NCI-H2107 treated with DMSO at 0.1 percent for 48 hours (cell line): ENCODE measurements at regions not wholly inside any gene's neighbourhood (a gene's known extent, or its start where the extent isn't known, plus 50 kb on each side); places are given as distances from the start of the nearest gene placed in this dataset.
"Not testable (repeated sequence)": the region's sequence is repeated elsewhere in the genome, so short reads cannot be mapped to it uniquely, and the experiment has no call there.

ENCODE experiments used
- DNase-seq: peaks from one replicate; lab custom pipeline; 2025; ENCODE audit not compliant: unreplicated experiment; lab: John Stamatoyannopoulos, UW

GRCh38 chr6:21282360-21282759 is 311.2 kb upstream of the SOX4 start:
- DNase-seq = not testable (repeated sequence)

- no peak for DNase-seq
Measured at GRCh38 chr6:21284166-21284565, 309.4 kb upstream of the SOX4 start.

- DNase-seq = no peak
Measured at GRCh38 chr6:21284706-21285105, 308.8 kb upstream of the SOX4 start.

GRCh38 chr6:21294144-21294543 is 299.4 kb upstream of the SOX4 start:
- DNase-seq = no peak

- DNase-seq = no peak
Measured at GRCh38 chr6:21295506-21296240, 297.9 kb upstream of the SOX4 start.

- no peak for DNase-seq
Measured at GRCh38 chr6:21297665-21298064, 295.9 kb upstream of the SOX4 start.

GRCh38 chr6:21299216-21299615 is 294.3 kb upstream of the SOX4 start:
- no peak for DNase-seq

GRCh38 chr6:21300439-21300838 is 293.1 kb upstream of the SOX4 start:
- no peak for DNase-seq

- peak; percentile 16 for DNase-seq
Measured at GRCh38 chr6:21305893-21306332, 287.6 kb upstream of the SOX4 start.

GRCh38 chr6:21306546-21306945 is 287.0 kb upstream of the SOX4 start:
- DNase-seq = no peak

GRCh38 chr6:21309807-21310221 is 283.7 kb upstream of the SOX4 start:
- no peak for DNase-seq

GRCh38 chr6:21310568-21311140 is 282.9 kb upstream of the SOX4 start:
- DNase-seq = no peak

- DNase-seq = no peak
Measured at GRCh38 chr6:21312118-21312517, 281.4 kb upstream of the SOX4 start.

- DNase-seq = no peak
Measured at GRCh38 chr6:21317642-21318041, 275.9 kb upstream of the SOX4 start.

GRCh38 chr6:21321076-21321475 is 272.5 kb upstream of the SOX4 start:
- no peak for DNase-seq

GRCh38 chr6:21321531-21321930 is 272.0 kb upstream of the SOX4 start:
- DNase-seq = no peak

GRCh38 chr6:21323577-21323976 is 270.0 kb upstream of the SOX4 start:
- no peak for DNase-seq

GRCh38 chr6:21325201-21325856 is 268.2 kb upstream of the SOX4 start:
- no peak for DNase-seq

GRCh38 chr6:21327326-21328112 is 266.0 kb upstream of the SOX4 start:
- DNase-seq = peak; percentile 94

- no peak for DNase-seq
Measured at GRCh38 chr6:21331235-21331634, 262.3 kb upstream of the SOX4 start.

GRCh38 chr6:21332077-21332476 is 261.5 kb upstream of the SOX4 start:
- no peak for DNase-seq

GRCh38 chr6:21332660-21333059 is 260.9 kb upstream of the SOX4 start:
- no peak for DNase-seq
